Endothelial cell of umbilical vein (primary cell): ENCODE measurements at regions not wholly inside any gene's neighbourhood (a gene's known extent, or its start where the extent isn't known, plus 50 kb on each side); places are given as distances from the start of the nearest gene placed in this dataset.

Experiments
- BruUV-seq: library from RNA; stranded (reverse); fragments of 400-500 nt; replicated peaks from 2 replicates; lab custom pipeline; 2021; lab: Mats Ljungman, UMichigan
- CTCF ChIA-PET: fragments of 300-600, 350-600 bp; sonication (Branson Sonifier 250); formaldehyde crosslinking; loops from one replicate; lab custom pipeline; 2021; ENCODE audit warnings: antibody characterized with exemption, inconsistent platforms; lab: Charles Lee
- POLR2A ChIA-PET: fragments of 300-600, 350-600 bp; sonication (Branson Sonifier 250); formaldehyde crosslinking; loops from one replicate; lab custom pipeline; 2021; ENCODE audit warnings: antibody characterized with exemption, inconsistent platforms; lab: Charles Lee
- DNase-seq: peaks from one replicate; pipeline ENCODE4 v3.0.0-alpha.2; 2011; ENCODE audit warnings: low read depth, low spot score
- FAIRE-seq: peaks from 2 replicates; lab custom pipeline; 2011; peaks lifted over from hg19 to GRCh38; lab: Jason Lieb, UNC
- H2AFZ ChIP-seq: 2 replicates; pipeline ENCODE4 v1.6.0; 2012; ENCODE audit warnings: low read depth, low read length, control low read depth, inconsistent platforms
- H3K27ac ChIP-seq: 2 replicates; pipeline ENCODE4 v1.5.1; 2011; ENCODE audit warnings: low read depth, mild to moderate bottlenecking, control low read depth, low read length, moderate library complexity; ENCODE audit not compliant: insufficient read depth
- H3K27me3 ChIP-seq, 2 experiments: 2 replicates each; pipeline versions ENCODE4 v1.6.0 to v1.6.1; 2011; ENCODE audit warnings: low read length in 2 of 2, mixed read lengths in 1 of 2; ENCODE audit not compliant: control insufficient read depth in 2 of 2, insufficient read depth in 2 of 2
- H3K36me3 ChIP-seq, 2 experiments: 2 replicates in 1 of 2; 3 replicates in 1 of 2; pipeline ENCODE4 v1.5.1; 2011; ENCODE audit warnings: low read length in 2 of 2, mild to moderate bottlenecking in 1 of 2, moderate library complexity in 1 of 2; ENCODE audit not compliant: control insufficient read depth in 2 of 2, insufficient read depth in 2 of 2; ENCODE audit errors: extremely low read depth in 1 of 2
- H3K4me1 ChIP-seq: 3 replicates; pipeline ENCODE4 v1.5.1; 2011; ENCODE audit warnings: mild to moderate bottlenecking, low read length; ENCODE audit not compliant: control insufficient read depth, insufficient read depth; ENCODE audit errors: extremely low read depth
- H3K4me2 ChIP-seq: 2 replicates; pipeline ENCODE4 v1.6.1; 2011; ENCODE audit warnings: low read length, control low read depth, mixed read lengths; ENCODE audit not compliant: insufficient read depth
- H3K4me3 ChIP-seq, 3 experiments: fragments of 200-600 bp in 1 of 3; sonication (generic), shearing (Covaris generic) in 1 of 3; replicated peaks in 1 of 3; 2 replicates each; pipeline ENCODE4 v1.5.1; 2011 to 2016; ENCODE audit warnings: control low read depth in 3 of 3, low read length in 3 of 3, mild to moderate bottlenecking in 2 of 3, inconsistent platforms in 1 of 3, low read depth in 1 of 3, moderate library complexity in 1 of 3; ENCODE audit not compliant: insufficient read depth in 1 of 3
- H3K79me2 ChIP-seq: 2 replicates; pipeline ENCODE4 v1.6.0; 2012; ENCODE audit warnings: low read length, inconsistent platforms; ENCODE audit not compliant: control insufficient read depth, insufficient read depth
- H3K9ac ChIP-seq: replicated peaks from 2 replicates; pipeline ENCODE3; 2011; ENCODE audit warnings: low read length, control low read depth; ENCODE audit not compliant: insufficient read depth; ENCODE audit errors: extremely low read depth
- H3K9me1 ChIP-seq: replicated peaks from 3 replicates; pipeline ENCODE4 v1.6.0; 2011; ENCODE audit warnings: mild to moderate bottlenecking, low read length; ENCODE audit not compliant: control insufficient read depth, insufficient read depth; ENCODE audit errors: extremely low read depth
- H3K9me3 ChIP-seq: replicated peaks from 2 replicates; pipeline ENCODE4 v1.5.1; 2012; ENCODE audit warnings: low read length, inconsistent platforms; ENCODE audit not compliant: control insufficient read depth, insufficient read depth
- H4K20me1 ChIP-seq: replicated peaks from 2 replicates; pipeline ENCODE3; 2011; ENCODE audit warnings: mild to moderate bottlenecking, low read length; ENCODE audit not compliant: control insufficient read depth, insufficient read depth; ENCODE audit errors: extremely low read depth
- EZH2 ChIP-seq: IDR thresholded peaks from 2 replicates; pipeline ENCODE4 v1.6.1; 2012; ENCODE audit warnings: borderline replicate concordance, low read depth, mild to moderate bottlenecking, moderate library complexity, low read length, inconsistent platforms; ENCODE audit not compliant: severe bottlenecking
- FOS ChIP-seq: IDR thresholded peaks from 2 replicates; pipeline ENCODE4 v1.6.1; 2011; ENCODE audit warnings: mild to moderate bottlenecking, low read length, moderate library complexity, borderline replicate concordance; ENCODE audit not compliant: insufficient read depth
- JUN ChIP-seq: IDR thresholded peaks from 2 replicates; pipeline ENCODE4 v1.6.1; 2011; ENCODE audit warnings: borderline replicate concordance, low read depth; ENCODE audit not compliant: insufficient read length, insufficient read depth
- dilution Hi-C: fragments of 300-500 bp; cut with MboI; formaldehyde crosslinking; loops from one replicate; pipeline ENCODE4 v1.15.0; 2019; ENCODE audit warnings: low sequenced_read_pairs; ENCODE audit not compliant: extremely low pct_ligation_motif_present
- intact Hi-C: fragments of 100-400 bp; cut with micrococcal nuclease; formaldehyde crosslinking; loops from one replicate; pipeline ENCODE4 v1.10.0; 2022
- TF ChIP-seq, protein P1 (sequence below), 2 donors: IDR thresholded peaks; 1 replicate in 1 of 2; 2 replicates in 1 of 2; pipeline ENCODE4 v1.5.1; 2011; ENCODE audit warnings: low read length in 2 of 2, mild to moderate bottlenecking in 2 of 2, moderate library complexity in 2 of 2, control low read depth in 1 of 2, inconsistent platforms in 1 of 2, low read depth in 1 of 2; ENCODE audit not compliant: insufficient read depth in 1 of 2; ENCODE audit errors: extremely low read depth in 1 of 2

DNA sequence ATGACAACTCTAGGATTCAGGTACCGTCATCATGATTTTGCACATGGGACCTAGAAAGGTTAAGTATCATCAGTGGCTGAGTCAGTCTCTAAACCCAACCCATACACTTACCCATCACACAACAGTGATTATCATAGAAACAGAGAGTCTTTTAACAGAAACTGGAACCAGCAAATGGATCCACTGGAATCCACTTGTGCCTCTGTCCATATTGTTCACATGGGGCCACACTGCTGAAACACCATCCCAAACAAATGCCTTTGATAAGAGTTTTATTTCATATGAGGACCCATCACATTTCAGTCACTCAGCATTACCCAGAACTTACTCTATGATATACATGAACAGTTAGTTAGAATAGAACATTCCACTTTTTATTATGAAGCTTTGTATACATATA lies 430.0 kb downstream of the STK39 start:
- no peaks in the 10 kb centered on the region for H4K20me1 ChIP-seq
- H2AFZ ChIP-seq = no peak overlapping the region
- BruUV-seq = no TSS peak
- no peaks in the 10 kb centered on the region for H3K27me3 ChIP-seq
- no peak overlapping the region for H3K4me2 ChIP-seq
- no peak overlapping the region for H3K9ac ChIP-seq
- FAIRE-seq = no peak
- no peaks in the 10 kb centered on the region for H3K9me1 ChIP-seq
- intact Hi-C loops (no loop called here), dilution Hi-C loops (no loop called here)
- no peaks in the 10 kb centered on the region for H3K9me3 ChIP-seq
- DNase-seq = no peak
- H3K4me3 ChIP-seq = no peak overlapping the region
- ChIA-PET POLR2A (no interaction called here), CTCF (no interaction called here)
- H3K4me1 ChIP-seq = no peaks in the 10 kb centered on the region
- no peak for TF ChIP-seq EZH2
- TF ChIP-seq, protein P1, sequence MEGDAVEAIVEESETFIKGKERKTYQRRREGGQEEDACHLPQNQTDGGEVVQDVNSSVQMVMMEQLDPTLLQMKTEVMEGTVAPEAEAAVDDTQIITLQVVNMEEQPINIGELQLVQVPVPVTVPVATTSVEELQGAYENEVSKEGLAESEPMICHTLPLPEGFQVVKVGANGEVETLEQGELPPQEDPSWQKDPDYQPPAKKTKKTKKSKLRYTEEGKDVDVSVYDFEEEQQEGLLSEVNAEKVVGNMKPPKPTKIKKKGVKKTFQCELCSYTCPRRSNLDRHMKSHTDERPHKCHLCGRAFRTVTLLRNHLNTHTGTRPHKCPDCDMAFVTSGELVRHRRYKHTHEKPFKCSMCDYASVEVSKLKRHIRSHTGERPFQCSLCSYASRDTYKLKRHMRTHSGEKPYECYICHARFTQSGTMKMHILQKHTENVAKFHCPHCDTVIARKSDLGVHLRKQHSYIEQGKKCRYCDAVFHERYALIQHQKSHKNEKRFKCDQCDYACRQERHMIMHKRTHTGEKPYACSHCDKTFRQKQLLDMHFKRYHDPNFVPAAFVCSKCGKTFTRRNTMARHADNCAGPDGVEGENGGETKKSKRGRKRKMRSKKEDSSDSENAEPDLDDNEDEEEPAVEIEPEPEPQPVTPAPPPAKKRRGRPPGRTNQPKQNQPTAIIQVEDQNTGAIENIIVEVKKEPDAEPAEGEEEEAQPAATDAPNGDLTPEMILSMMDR (IDR thresholded peaks at IDR 0.05; ENCODE audit: extremely low read depth in 1 of 2, insufficient read depth in 1 of 2, low read depth in 1 of 2, low read length in 2 of 2) = no peak
- TF ChIP-seq FOS = no peak
- no peak for TF ChIP-seq JUN
- H3K27ac ChIP-seq = no peak overlapping the region
- no peaks in the 10 kb centered on the region for H3K36me3 ChIP-seq
- no peaks in the 10 kb centered on the region for H3K79me2 ChIP-seq

DNA sequence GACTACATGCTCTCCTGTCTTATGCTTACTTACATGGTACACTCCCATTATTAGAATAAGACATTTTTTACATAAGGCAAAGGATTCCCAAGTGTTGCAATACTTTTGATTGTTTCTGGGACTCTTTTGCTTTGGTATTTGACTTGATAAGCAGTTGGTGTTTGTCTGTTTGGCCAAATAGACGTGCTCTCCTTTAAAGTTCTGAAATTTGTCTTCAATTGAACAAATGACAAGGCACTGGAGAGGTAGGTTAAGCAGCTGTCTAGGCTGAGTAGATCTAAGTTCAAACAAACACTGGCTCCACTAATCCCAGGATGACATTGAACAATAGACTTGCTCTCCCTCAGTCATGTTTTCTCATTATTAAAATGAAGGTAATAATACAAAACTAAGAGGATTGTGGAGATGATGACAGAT lies 430.5 kb downstream of the STK39 start:
- H3K4me1 ChIP-seq = no peaks in the 10 kb centered on the region
- H3K9me1 ChIP-seq = no peaks in the 10 kb centered on the region
- no peaks in the 10 kb centered on the region for H3K9me3 ChIP-seq
- H3K9ac ChIP-seq = no peak overlapping the region
- no peaks in the 10 kb centered on the region for H3K79me2 ChIP-seq
- no peak overlapping the region for H3K4me2 ChIP-seq
- no TSS peak for BruUV-seq
- dilution Hi-C loops (no loop called here), intact Hi-C loops (no loop called here)
- H2AFZ ChIP-seq = no peak overlapping the region
- no peaks in the 10 kb centered on the region for H3K36me3 ChIP-seq
- H3K4me3 ChIP-seq = no peak overlapping the region
- DNase-seq = no peak
- no peaks in the 10 kb centered on the region for H3K27me3 ChIP-seq
- TF ChIP-seq, protein P1 (IDR thresholded peaks at IDR 0.05; ENCODE audit: extremely low read depth in 1 of 2, insufficient read depth in 1 of 2, low read depth in 1 of 2, low read length in 2 of 2) = no peak
- ChIA-PET CTCF (no interaction called here), POLR2A (no interaction called here)
- H4K20me1 ChIP-seq = no peaks in the 10 kb centered on the region
- H3K27ac ChIP-seq = no peak overlapping the region
- FAIRE-seq = no peak
